A172 (cell line): ENCODE measurements at regions not wholly inside any gene's neighbourhood (a gene's known extent, or its start where the extent isn't known, plus 50 kb on each side); places are given as distances from the start of the nearest gene placed in this dataset.
A peak's percentile ranks its signal among the peaks of the same experiment; 100 is the strongest.
"Not testable (repeated sequence)": the region's sequence is repeated elsewhere in the genome, so short reads cannot be mapped to it uniquely, and the experiment has no call there.

Source experiments
- DNase-seq: peaks from one replicate; pipeline ENCODE4 v3.0.0-alpha.2; 2015; ENCODE audit warnings: low spot score

DNA sequence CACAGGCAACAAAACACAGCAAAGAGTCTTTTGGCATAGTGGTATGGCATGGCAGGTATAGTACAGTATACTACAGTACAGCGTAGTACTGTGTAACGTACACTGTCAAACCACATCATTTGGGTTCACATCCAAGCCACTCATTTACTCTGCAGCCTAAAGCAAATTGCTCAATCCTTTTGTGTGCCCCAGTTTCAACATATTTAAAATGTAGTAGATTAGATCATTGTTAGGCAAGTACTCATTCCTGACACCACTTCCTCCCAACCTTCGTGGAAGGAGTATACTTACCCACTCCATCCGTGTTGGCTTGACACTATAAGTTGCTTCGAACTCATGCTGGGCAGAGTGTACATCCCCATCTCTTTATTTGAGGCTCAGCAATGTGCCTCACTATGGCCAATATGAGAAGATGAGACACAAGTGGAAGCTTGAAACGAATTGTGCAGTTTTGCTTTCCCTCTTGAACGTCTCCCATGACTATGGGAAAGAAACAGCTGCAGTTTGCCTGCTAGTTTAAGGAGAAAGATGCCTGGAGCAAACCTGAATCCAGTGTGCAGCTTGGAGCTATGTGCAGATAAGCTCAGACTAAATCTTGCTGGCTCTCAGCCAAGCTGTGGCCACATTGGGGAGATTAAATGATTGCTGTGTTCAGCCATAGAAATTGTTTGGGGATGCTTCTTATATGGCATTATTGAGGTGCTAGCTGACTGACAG is 85.7 kb upstream of the TBL1X start:
- peak; percentile 23 for DNase-seq

DNA sequence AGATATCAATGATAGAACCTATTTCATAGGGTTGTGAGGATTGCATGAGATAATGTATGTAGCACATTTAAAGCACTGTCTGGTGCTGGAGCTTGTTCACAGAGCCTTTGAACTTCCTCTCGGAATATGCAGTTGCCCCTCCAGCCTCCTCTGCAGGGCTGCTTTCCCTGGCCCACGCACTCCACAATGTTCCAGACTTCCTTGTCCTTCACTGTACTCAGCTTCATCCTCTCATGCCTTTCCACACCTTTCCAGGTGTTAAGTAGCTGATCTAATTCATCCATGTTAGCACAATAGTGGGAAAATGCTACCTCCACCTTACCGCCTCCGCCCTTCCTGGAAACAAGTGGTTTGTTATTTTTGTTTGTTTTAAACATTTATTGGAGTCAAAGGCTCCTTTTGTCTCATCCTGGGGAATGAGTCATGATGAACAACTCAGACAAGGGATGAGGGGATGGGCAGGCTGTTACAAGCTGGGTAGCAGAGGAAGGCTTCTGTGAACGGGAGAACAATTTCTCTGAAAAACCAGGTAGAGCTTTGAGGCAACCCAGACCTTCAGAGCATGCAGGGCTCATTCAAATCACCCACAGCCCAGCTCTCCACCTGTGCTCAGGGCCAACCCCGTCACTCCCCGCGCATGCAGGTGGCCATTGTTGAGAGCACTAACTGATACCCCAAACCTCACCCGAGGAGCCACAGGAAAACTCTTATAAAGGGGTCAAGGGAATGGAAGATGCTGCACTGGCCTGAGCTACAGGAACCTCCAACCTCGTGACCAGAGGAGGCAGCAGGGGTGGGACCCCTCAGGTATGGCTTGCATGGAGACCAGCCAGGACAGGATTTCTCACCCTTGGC is 84.9 kb upstream of the TBL1X start:
- DNase-seq = peak; percentile 80

DNA sequence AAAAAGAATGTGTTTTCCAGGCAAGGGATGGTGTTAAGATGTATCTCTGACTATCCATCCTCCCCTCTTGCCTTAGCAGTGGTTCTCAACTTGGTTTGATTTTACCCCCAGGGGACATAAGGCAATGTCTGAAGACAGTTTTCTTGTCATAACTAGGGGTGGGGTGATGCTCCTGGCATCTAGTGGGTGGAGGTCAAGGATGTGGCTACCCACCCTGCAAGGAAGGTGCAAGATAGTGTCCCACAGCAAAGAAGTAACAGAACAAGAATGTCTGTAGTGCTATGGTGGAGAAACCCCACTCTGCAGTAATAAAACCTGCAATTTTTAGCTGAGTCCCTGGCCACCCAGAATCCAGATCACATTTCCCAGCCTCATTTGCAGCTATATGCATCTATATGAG is 81.2 kb upstream of the TBL1X start:
- DNase-seq = no peak

DNA sequence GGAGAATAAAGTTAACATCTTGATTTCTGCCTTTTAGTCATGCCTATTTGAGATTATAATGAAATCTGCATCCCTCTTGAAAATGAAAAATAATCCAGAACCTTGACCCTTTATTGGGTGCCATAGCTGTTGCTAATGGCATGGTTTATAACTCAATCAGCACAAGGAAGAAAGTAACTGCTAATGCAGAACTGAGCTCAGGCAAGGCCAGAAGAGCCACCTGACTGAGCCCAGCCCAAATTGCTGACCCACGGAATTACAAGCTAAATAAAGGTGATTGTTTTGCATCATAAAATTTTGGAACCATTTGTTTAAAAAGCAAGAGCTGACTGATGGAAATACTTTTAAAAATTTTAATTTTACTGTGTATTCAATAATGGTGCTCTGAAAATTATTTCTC is 76.4 kb upstream of the TBL1X start:
- no peak for DNase-seq

DNA sequence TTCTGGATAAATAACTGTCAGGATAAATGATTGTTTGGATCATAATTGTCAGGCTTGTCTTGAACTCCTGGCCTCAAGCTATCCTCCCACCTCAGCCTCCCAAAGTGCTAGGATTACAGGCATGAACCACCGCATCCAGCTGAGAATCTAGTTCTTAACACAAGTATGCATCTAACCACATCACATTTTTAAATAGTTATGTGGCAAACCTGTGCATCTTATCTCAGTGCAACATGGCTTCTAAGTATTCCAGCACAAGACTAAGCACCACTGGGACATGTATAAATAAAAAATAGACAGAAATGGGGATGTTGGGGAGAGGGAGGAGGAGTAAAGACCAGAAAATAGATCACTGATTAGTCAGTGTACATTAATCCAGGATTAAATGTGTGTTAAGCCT is 74.7 kb upstream of the TBL1X start:
- no peak for DNase-seq

DNA sequence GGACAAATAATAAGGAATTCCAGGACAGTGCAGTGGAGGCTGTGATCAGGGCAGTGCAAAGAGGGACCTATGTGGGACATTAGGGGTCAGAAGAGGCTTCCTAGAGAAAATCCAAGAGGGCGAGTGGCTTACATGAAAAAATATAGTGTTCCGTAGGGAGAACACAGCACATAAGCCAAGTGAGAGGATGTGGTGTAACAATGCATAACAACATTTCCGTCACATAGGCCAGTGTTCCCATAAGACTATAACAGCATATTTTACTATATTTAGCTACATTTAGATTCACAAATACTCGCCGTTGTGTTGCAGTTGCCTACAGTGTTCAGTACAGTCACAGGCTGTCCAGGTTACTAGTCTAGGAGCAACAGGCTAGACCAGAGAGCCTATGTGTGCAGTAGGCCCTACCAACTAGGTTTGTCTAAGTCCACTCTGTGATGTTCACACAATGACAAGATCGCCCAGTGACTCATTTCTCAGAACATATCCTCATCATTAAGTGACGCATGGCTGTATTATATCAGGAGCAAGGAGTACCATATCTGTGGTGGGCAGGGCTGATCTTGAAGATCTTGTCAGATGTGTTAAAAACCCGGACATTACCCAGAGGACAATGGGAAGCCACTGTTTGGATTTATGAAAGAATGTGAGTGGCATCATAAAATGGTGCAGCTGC is 74.0 kb upstream of the TBL1X start:
- no peak for DNase-seq

DNA sequence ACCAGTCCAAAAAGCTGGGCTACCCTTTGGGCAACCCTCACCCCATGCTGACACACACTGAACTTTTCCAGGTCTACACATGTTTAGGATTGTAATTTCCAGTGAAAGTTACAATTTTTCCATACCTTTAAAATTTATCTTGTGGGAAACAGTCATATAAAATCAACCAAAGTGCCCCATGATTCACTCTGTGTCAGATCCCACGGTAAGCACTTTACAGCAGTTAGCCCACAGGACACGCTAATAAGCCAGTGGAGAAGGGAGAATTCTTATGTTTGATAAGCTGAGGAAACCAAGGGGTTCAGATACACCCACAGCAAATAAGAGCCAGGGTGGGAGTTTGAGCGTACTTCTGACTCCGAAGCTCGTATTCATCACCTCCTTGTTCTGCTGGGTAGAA is 72.4 kb upstream of the TBL1X start:
- DNase-seq = no peak

DNA sequence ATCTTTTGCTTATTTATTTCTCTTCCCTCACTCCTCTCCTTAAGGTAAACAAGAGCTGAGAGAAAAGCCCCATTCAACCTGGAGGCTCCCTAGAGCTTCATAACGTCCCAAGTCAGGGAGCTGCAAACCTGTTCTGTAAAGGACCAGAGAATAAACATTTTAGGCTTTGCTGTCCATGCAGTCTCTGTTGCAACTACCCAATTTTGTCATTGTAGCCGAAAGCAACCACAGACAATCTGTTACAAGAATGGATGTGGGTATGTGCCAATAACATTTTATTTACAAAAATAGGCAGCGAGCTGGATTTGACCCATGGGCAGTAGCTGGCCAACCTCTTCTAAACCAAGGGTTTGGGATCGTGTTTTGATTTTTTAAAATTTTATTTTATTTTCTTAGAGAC is 71.3 kb upstream of the TBL1X start:
- no peak for DNase-seq

DNA sequence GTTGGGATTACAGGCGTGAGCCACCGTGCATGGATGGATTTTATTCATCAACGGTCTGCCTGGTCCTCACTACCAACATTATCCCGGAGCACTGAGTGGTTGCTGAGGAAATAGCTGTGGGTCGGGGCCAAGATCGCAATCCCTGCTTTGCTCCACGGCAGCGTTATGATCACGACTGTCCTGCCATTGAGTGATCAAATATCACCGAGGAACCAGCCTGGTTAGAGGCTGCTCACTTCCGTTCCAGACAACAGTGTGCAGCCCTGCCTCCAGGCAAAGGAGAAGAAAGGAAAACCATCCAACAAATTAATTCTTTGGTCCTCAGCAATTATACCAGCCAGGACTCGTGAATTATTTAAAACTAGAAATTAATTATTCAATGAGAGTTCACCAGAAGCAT is 70.6 kb upstream of the TBL1X start:
- DNase-seq = no peak

DNA sequence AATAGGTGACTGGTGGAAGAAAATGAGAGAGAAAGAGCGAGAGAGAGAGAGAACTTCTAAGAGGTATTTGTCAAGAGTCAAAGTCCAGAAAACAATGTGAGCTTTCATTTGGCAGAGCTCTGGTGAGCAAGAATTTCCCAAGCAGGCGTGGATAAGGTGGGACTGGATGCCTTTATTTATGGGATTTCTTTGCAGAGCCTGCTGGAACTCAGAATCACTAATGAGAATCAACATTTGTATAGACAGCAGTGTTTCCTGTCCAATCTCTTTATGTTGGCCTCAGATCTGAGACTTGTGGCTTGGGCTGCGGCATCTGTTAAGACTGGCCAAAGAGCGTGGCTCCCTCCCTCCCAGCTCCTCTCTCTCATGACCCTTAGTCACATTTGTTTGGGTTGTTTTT is 67.9 kb upstream of the TBL1X start:
- DNase-seq = peak; percentile 66

DNA sequence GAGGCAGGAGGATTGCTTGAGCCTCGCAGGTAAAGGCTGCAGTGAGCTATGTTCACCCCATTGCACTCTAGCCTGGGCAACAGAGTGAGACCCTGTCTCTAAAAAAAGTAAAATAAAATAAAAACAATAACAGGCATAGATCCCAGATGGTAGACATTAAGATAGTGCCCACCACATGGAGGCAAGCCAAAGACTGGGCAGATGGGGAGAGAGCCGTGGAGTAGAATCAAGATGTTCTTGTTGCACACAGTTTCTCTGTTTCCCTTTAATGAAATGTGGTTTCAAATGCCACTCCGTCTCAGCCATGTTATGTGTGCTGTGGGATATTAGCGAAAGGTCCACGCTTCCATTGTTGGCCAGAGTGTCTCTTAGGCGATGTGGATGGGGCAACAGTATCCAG is 63.8 kb upstream of the TBL1X start:
- no peak for DNase-seq

DNA sequence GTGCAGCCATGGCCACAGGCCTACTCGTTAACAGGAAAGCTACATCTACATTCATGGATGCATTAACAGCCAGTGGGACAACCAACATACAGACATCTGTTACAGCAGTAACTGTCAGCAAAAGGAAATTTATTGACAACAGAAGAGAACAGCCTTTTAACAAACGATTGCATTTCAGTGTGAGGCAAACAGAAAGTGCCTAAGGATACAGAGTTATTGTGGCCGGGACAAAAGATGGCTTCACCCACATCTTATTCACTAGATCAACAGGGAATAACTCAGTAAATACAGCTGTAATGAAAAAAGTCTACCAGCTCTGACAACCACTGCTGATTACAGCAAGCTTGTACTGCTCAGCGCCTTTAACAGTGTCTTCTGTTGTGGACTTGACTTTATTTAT is 61.5 kb upstream of the TBL1X start:
- DNase-seq = no peak

DNA sequence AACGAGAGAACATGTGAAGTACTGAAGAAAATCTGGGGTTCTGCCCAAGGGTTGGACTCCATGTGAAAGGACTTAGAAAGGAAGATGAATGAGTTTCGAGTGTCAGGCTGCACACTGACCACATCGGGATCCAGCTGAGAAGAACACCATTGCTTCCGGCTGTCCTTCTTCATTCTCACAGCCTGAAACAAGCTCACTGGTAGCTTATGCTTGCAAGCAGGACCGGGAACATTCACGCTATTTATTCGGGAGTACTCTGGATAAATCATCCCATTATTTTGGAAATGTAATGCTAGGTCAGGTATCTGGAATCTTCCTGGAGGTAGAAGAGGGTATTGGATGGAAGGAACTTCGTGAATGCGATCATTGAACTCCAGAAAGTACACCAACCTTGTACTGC is 59.2 kb upstream of the TBL1X start:
- DNase-seq = not testable (repeated sequence)

DNA sequence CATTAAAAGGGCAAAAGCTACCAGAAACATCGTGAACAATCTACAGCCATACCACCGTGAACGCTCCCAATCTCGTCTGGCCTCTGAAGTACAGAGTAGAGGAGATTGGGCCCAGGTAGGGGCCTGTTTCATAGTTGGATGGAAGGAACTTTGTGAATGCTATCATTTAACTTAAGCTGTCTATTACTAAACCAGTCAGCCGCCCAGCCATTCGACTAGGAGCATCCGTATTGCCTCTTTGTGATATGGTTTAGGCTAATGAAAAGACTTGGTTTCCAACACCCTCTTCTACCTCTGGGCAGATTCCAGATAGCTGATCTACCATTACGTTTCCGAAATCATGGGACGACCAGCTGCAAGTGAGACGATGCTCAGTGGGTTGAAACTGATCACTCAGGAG is 54.0 kb upstream of the TBL1X start:
- not testable (repeated sequence) for DNase-seq

DNA sequence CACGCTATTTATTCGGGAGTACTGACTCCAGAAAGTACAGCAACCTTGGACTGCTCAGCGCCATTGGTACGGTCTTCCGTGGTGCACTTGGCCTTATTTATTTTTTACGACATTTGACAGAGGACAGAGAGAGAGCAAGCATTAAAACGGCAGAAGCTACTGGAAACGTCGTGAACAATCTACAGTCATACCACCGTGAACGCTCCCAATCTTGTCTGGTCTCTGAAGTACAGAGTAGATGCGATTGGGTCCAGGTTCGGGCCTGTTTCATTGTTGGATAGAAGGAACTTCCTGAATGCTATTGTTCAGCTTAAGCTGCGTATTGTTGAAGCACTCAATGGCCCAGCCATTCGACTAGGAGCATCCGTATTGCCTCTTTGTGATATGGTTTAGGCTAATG is 53.2 kb upstream of the TBL1X start:
- not testable (repeated sequence) for DNase-seq

DNA sequence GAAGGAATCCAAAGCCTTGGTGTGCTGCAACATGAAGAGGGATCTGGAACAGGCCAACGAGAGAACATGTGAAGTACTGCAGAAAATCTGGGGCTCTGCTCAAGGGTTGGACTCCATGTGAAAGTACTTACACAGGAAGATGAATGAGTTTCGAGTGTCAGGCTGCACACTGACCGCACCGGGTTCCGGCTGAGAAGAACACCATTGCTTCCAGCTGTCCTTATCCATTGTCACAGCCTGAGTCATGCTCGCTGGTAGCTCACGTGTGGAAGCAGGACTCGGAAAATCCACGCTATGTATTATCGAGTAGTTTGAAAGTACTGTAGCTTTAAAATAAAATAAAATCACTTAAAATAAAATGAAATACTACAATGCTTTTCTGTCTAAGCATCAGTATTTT is 50.4 kb upstream of the TBL1X start:
- no peak for DNase-seq
